Smooth muscle cell (in vitro differentiated cells): ENCODE measurements at regions not wholly inside any gene's neighbourhood (a gene's known extent, or its start where the extent isn't known, plus 50 kb on each side); places are given as distances from the start of the nearest gene placed in this dataset.
A peak's percentile ranks its signal among the peaks of the same experiment; 100 is the strongest.

ENCODE experiments used
- DNase-seq: peaks from one replicate; lab custom pipeline; 2025; ENCODE audit not compliant: unreplicated experiment; lab: John Stamatoyannopoulos, UW
- H2AFZ ChIP-seq: fragments of 200-600 bp; sonication (generic); 2 replicates; pipeline ENCODE4 v1.6.0; 2016; ENCODE audit warnings: antibody characterized with exemption, low read depth, mild to moderate bottlenecking
- H3F3A ChIP-seq: fragments of 200-600 bp; sonication (generic); 2 replicates; pipeline ENCODE4 v1.6.0; 2017; ENCODE audit warnings: antibody characterized with exemption, low read depth
- H3K27ac ChIP-seq: fragments of 200-600 bp; sonication (generic); 2 replicates; pipeline ENCODE4 v1.5.1; 2016; ENCODE audit warnings: low read depth, mild to moderate bottlenecking
- H3K27me3 ChIP-seq: fragments of 200-600 bp; sonication (generic); 2 replicates; pipeline ENCODE4 v1.6.1; 2016; ENCODE audit warnings: low read depth, mild to moderate bottlenecking
- H3K36me3 ChIP-seq: fragments of 200-600 bp; sonication (generic); 2 replicates; pipeline ENCODE4 v1.5.1; 2016; ENCODE audit warnings: low read depth
- H3K4me1 ChIP-seq: fragments of 200-600 bp; sonication (generic); 2 replicates; pipeline ENCODE4 v1.5.1; 2016; ENCODE audit warnings: low read depth
- H3K4me2 ChIP-seq: fragments of 200-600 bp; sonication (generic); 2 replicates; pipeline ENCODE4 v1.6.0; 2016; ENCODE audit warnings: mild to moderate bottlenecking
- H3K4me3 ChIP-seq: fragments of 200-600 bp; sonication (generic); 2 replicates; pipeline ENCODE4 v1.5.1; 2016; ENCODE audit warnings: mild to moderate bottlenecking
- H3K79me2 ChIP-seq: fragments of 200-600 bp; sonication (generic); 2 replicates; pipeline ENCODE4 v1.6.0; 2016; ENCODE audit warnings: low read depth, mild to moderate bottlenecking
- H3K9ac ChIP-seq: fragments of 200-600 bp; sonication (generic); 2 replicates; pipeline ENCODE4 v1.6.0; 2016; ENCODE audit warnings: low read depth
- H3K9me3 ChIP-seq: fragments of 200-600 bp; sonication (generic); replicated peaks from 2 replicates; pipeline ENCODE4 v1.5.1; 2016; ENCODE audit warnings: low read depth
- H4K20me1 ChIP-seq: fragments of 200-600 bp; sonication (generic); 2 replicates; pipeline ENCODE4 v1.6.0; 2016; ENCODE audit warnings: low read depth
- CTCF ChIP-seq: fragments of 200-600 bp; sonication (generic); IDR thresholded peaks from 2 replicates; pipeline ENCODE4 v1.5.1; 2017; ENCODE audit warnings: borderline replicate concordance, mild to moderate bottlenecking, antibody characterized with exemption; ENCODE audit not compliant: insufficient read depth, poor library complexity, severe bottlenecking
- WGBS: methylation state at CpG from one replicate; pipeline ENCODE4 v1.1.7; 2016; ENCODE audit warnings: low lambda C conversion rate; 5-methylcytosine and 5-hydroxymethylcytosine counted together

DNA sequence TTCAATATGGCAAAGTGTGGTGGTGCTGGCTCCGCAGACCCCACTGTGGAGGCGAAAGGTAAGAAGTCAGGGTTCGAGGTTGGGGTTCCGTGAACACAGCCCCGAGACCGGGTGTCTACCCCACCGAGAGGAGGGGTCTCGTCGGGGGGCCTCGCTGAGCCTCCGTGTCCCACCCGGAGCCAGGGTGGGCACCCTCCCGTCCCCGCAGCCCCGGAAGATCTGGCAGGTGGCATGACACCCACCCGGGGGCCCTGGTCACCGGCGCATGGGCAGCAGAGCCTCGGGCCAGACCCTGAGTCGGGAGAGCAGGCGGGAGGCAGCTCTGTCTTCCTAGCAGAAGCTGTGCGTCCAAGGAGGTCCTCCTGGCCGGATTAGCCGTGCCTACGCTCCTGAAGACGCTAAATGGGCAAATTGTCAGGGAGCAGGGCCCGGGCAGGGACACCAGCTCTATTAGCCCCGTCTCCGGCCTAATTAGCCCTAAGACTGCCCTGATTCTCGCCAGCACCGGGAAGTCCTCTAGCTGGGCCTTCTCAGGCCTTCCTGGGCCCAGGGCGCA, 56.4 kb downstream of the UNCX start:
- no peak overlapping the region for H3K27ac ChIP-seq
- H2AFZ ChIP-seq: no peak overlapping the region
- H3K79me2 ChIP-seq: no peaks in the 10 kb centered on the region
- H3K4me2 ChIP-seq: no peak overlapping the region
- WGBS: 78% methylated on average over 20 of the region's 32 CpGs
- peaks cover 4% of the 10 kb centered on the region for H3K4me1 ChIP-seq
- H3K36me3 ChIP-seq: no peaks in the 10 kb centered on the region
- H3K27me3 ChIP-seq: peaks cover 7% of the 10 kb centered on the region
- TF ChIP-seq CTCF: no peak
- no peak for DNase-seq
- H3K9me3 ChIP-seq: no peaks in the 10 kb centered on the region
- no peaks in the 10 kb centered on the region for H4K20me1 ChIP-seq
- no peak overlapping the region for H3K4me3 ChIP-seq
- no peak overlapping the region for H3K9ac ChIP-seq
- H3F3A ChIP-seq: no peaks in the 10 kb centered on the region

GRCh38 chr7:1289666-1290025, 57.0 kb downstream of the UNCX start:
- peak overlapping the region; percentile 93 for H3K4me2 ChIP-seq
- H2AFZ ChIP-seq: peak overlapping the region; percentile 93
- H3K36me3 ChIP-seq: no peaks in the 10 kb centered on the region
- DNase-seq: no peak
- H4K20me1 ChIP-seq: no peaks in the 10 kb centered on the region
- 6% methylated on average over 20 of the region's 20 CpGs for WGBS
- TF ChIP-seq CTCF: no peak
- H3K27ac ChIP-seq: no peak overlapping the region
- H3K9ac ChIP-seq: no peak overlapping the region
- peak overlapping the region; percentile 52 for H3K4me3 ChIP-seq
- H3K4me1 ChIP-seq: peaks cover 4% of the 10 kb centered on the region
- H3K27me3 ChIP-seq: peaks cover 7% of the 10 kb centered on the region
- no peaks in the 10 kb centered on the region for H3K9me3 ChIP-seq
- no peaks in the 10 kb centered on the region for H3K79me2 ChIP-seq
- no peaks in the 10 kb centered on the region for H3F3A ChIP-seq

- WGBS: 10% methylated on average over 50 of the region's 50 CpGs
Measured at GRCh38 chr7:1290026-1290678, 57.5 kb downstream of the UNCX start.

More at GRCh38 chr7:1290026-1290678, 57.5 kb downstream of the UNCX start:
- Histone ChIP-seq H4K20me1 (no peaks in the 10 kb centered on the region), H3F3A (no peaks in the 10 kb centered on the region), H3K27me3 (peaks cover 7% of the 10 kb centered on the region), H3K27ac (no peak overlapping the region), H3K9ac (no peak overlapping the region), H3K4me2 (peak overlapping the region; percentile 93), H3K4me1 (peaks cover 4% of the 10 kb centered on the region), H2AFZ (peak overlapping the region; percentile 93), H3K79me2 (no peaks in the 10 kb centered on the region), H3K9me3 (no peaks in the 10 kb centered on the region), H3K4me3 (peak overlapping the region; percentile 52), H3K36me3 (no peaks in the 10 kb centered on the region)
- no peak for DNase-seq
- peak; percentile 5 for TF ChIP-seq CTCF
